ENCODE measurements at regions not wholly inside any gene's neighbourhood (a gene's known extent, or its start where the extent isn't known, plus 50 kb on each side); places are given as distances from the start of the nearest gene placed in this dataset.
"Not testable (repeated sequence)": the region's sequence is repeated elsewhere in the genome, so short reads cannot be mapped to it uniquely, and the experiment has no call there.

- intact Hi-C loops (cut with DNase I); DNase-seq (ENCODE audit: missing footprints); ATAC-seq: not testable (repeated sequence)
Measured at GRCh38 chr3:163499736-163500219, 1578.5 kb downstream of the SI start.

GRCh38 chr3:163498842-163499735, 1579.2 kb downstream of the SI start:
- DNase-seq (ENCODE audit: missing footprints); intact Hi-C loops (cut with DNase I); ATAC-seq: not testable (repeated sequence)

- ATAC-seq, result no peak
- intact Hi-C loops (cut with DNase I), result no loop called here
Measured at GRCh38 chr3:163491714-163492113, 1586.6 kb downstream of the SI start.

GRCh38 chr3:163490119-163490518, 1588.2 kb downstream of the SI start:
- no peak for ATAC-seq
- intact Hi-C loops (cut with DNase I), result no loop called here
- DNase-seq (ENCODE audit: missing footprints), result no peak

More at GRCh38 chr3:163491714-163492113, 1586.6 kb downstream of the SI start:
- DNase-seq (ENCODE audit: missing footprints), result no peak

GRCh38 chr3:163482695-163483094, 1595.6 kb downstream of the SI start:
- ATAC-seq, result no peak
- DNase-seq (ENCODE audit: missing footprints), result no peak
- intact Hi-C loops (cut with DNase I), result no loop called here

- DNase-seq (ENCODE audit: missing footprints) (no peak), ATAC-seq (no peak)
- intact Hi-C loops (cut with DNase I), result no loop called here
Measured at GRCh38 chr3:163481738-163482137, 1596.6 kb downstream of the SI start.

GRCh38 chr3:163476179-163476578, 1602.1 kb downstream of the SI start:
- ATAC-seq (no peak), DNase-seq (ENCODE audit: missing footprints) (no peak)
- intact Hi-C loops (cut with DNase I), result no loop called here

GRCh38 chr3:163474766-163475165, 1603.5 kb downstream of the SI start:
- no peak for DNase-seq (ENCODE audit: missing footprints)
- ATAC-seq, result no peak
- intact Hi-C loops (cut with DNase I), result no loop called here

- DNase-seq (ENCODE audit: missing footprints) (no peak), ATAC-seq (no peak)
- intact Hi-C loops (cut with DNase I), result no loop called here
Measured at GRCh38 chr3:163468531-163469335, 1609.6 kb downstream of the SI start.

GRCh38 chr3:163462446-163462845, 1615.8 kb downstream of the SI start:
- intact Hi-C loops (cut with DNase I), result no loop called here
- ATAC-seq (no peak), DNase-seq (ENCODE audit: missing footprints) (no peak)

GRCh38 chr3:163450698-163451097, 1627.6 kb downstream of the SI start:
- DNase-seq (ENCODE audit: missing footprints) (no peak), ATAC-seq (no peak)
- intact Hi-C loops (cut with DNase I), result no loop called here

GRCh38 chr3:163438760-163439159, 1639.5 kb downstream of the SI start:
- ATAC-seq (no peak), DNase-seq (ENCODE audit: missing footprints) (no peak)
- intact Hi-C loops (cut with DNase I), result no loop called here

GRCh38 chr3:163422671-163423070, 1655.6 kb downstream of the SI start:
- intact Hi-C loops (cut with DNase I), result no loop called here
- no peak for DNase-seq (ENCODE audit: missing footprints)
- ATAC-seq, result no peak

GRCh38 chr3:163391407-163392181, 1686.7 kb downstream of the SI start:
- ATAC-seq (no peak), DNase-seq (ENCODE audit: missing footprints) (no peak)
- intact Hi-C loops (cut with DNase I), result no loop called here

GRCh38 chr3:163384383-163384782, 1693.9 kb downstream of the SI start:
- intact Hi-C loops (cut with DNase I), result no loop called here
- ATAC-seq (no peak), DNase-seq (ENCODE audit: missing footprints) (no peak)

GRCh38 chr3:163382183-163382582, 1696.1 kb downstream of the SI start:
- intact Hi-C loops (cut with DNase I), result no loop called here
- DNase-seq (ENCODE audit: missing footprints) (no peak), ATAC-seq (no peak)

- intact Hi-C loops (cut with DNase I), result no loop called here
- DNase-seq (ENCODE audit: missing footprints) (no peak), ATAC-seq (no peak)
Measured at GRCh38 chr3:163368168-163368567, 1710.1 kb downstream of the SI start.

GRCh38 chr3:163364717-163365116, 1713.6 kb downstream of the SI start:
- DNase-seq (ENCODE audit: missing footprints), result no peak

GRCh38 chr3:163362151-163362550, 1716.1 kb downstream of the SI start:
- DNase-seq (ENCODE audit: missing footprints) (no peak), ATAC-seq (no peak)
- intact Hi-C loops (cut with DNase I), result no loop called here

More at GRCh38 chr3:163364717-163365116, 1713.6 kb downstream of the SI start:
- ATAC-seq, result no peak
- intact Hi-C loops (cut with DNase I), result no loop called here
